CD14-positive monocyte (primary cell): ENCODE measurements at regions not wholly inside any gene's neighbourhood (a gene's known extent, or its start where the extent isn't known, plus 50 kb on each side); places are given as distances from the start of the nearest gene placed in this dataset.

Experiments used
- DNase-seq, 3 donors: peaks; one replicate each; pipeline ENCODE4 v3.0.0-alpha.2; 2011 to 2022
- H2AFZ ChIP-seq: 2 replicates; pipeline ENCODE4 v1.6.0; 2012; ENCODE audit warnings: mild to moderate bottlenecking, low read depth, low read length, inconsistent platforms; ENCODE audit not compliant: insufficient read depth, poor library complexity, severe bottlenecking
- H3K27ac ChIP-seq, 2 donors: 1 replicate in 1 of 2; 2 replicates in 1 of 2; pipeline ENCODE4 v1.5.1; 2012 to 2013; ENCODE audit warnings: low read length in 2 of 2, control low read depth in 1 of 2, inconsistent platforms in 1 of 2, low read depth in 1 of 2, mild to moderate bottlenecking in 1 of 2
- H3K27me3 ChIP-seq, 2 donors: one replicate each; pipeline versions ENCODE4 v1.6.0 to v1.6.1; 2011 to 2013; ENCODE audit warnings: low read length in 2 of 2; ENCODE audit not compliant: control insufficient read depth in 2 of 2, insufficient read depth in 2 of 2
- H3K36me3 ChIP-seq, 2 donors: replicated peaks in 1 of 2; 1 replicate in 1 of 2; 2 replicates in 1 of 2; pipeline versions ENCODE4 v1.5.1 to v1.6.1; 2012 to 2013; ENCODE audit warnings: low read length in 2 of 2, control low read depth in 1 of 2, inconsistent platforms in 1 of 2, mild to moderate bottlenecking in 1 of 2; ENCODE audit not compliant: insufficient read depth in 2 of 2, control insufficient read depth in 1 of 2
- H3K4me1 ChIP-seq, 2 donors: 1 replicate in 1 of 2; 2 replicates in 1 of 2; pipeline versions ENCODE4 v1.5.1 to v1.6.1; 2012 to 2013; ENCODE audit warnings: low read length in 2 of 2, control low read depth in 1 of 2, inconsistent platforms in 1 of 2, mild to moderate bottlenecking in 1 of 2, moderate library complexity in 1 of 2; ENCODE audit not compliant: insufficient read depth in 2 of 2, control insufficient read depth in 1 of 2
- H3K4me2 ChIP-seq: replicated peaks from 2 replicates; pipeline ENCODE3; 2012; ENCODE audit warnings: low read length, moderate library complexity, mild to moderate bottlenecking; ENCODE audit not compliant: poor library complexity, severe bottlenecking; ENCODE audit errors: extremely low read depth
- H3K4me3 ChIP-seq, 3 experiments: fragments of 200-600 bp in 1 of 3; sonication (generic) in 1 of 3; replicated peaks in 1 of 3; 1 replicate in 2 of 3; 2 replicates in 1 of 3; pipeline ENCODE4 v1.5.1; 2011 to 2013; ENCODE audit warnings: low read length in 3 of 3, mild to moderate bottlenecking in 3 of 3, control low read depth in 2 of 3, low read depth in 2 of 3, inconsistent platforms in 1 of 3, moderate library complexity in 1 of 3
- H3K79me2 ChIP-seq: 2 replicates; pipeline ENCODE4 v1.6.0; 2012; ENCODE audit warnings: mild to moderate bottlenecking, control low read depth, inconsistent platforms, low read length, moderate library complexity; ENCODE audit not compliant: insufficient read depth
- H3K9ac ChIP-seq: 2 replicates; pipeline ENCODE4 v1.6.0; 2017; ENCODE audit warnings: low read length, mild to moderate bottlenecking; ENCODE audit not compliant: insufficient read depth, poor library complexity, severe bottlenecking
- H3K9me3 ChIP-seq, 2 donors: replicated peaks in 1 of 2; 1 replicate in 1 of 2; 2 replicates in 1 of 2; pipeline versions ENCODE4 v1.5.1 to v1.6.1; 2012 to 2013; ENCODE audit warnings: low read length in 2 of 2, control low read depth in 1 of 2; ENCODE audit not compliant: control insufficient read depth in 1 of 2, insufficient read depth in 1 of 2
- H4K20me1 ChIP-seq: 2 replicates; pipeline ENCODE4 v1.6.0; 2012; ENCODE audit warnings: mild to moderate bottlenecking, low read length, control low read depth, moderate library complexity; ENCODE audit not compliant: insufficient read depth
- H3K27ac Mint-ChIP-seq, 7 donors: one replicate each; pipeline ENCODE4 v1.8.0; 2020; ENCODE audit warnings: mild to moderate bottlenecking in 7 of 7, mixed read lengths in 7 of 7, moderate library complexity in 6 of 7, inconsistent platforms in 2 of 7
- H3K27me3 Mint-ChIP-seq, 3 donors: one replicate each; pipeline ENCODE4 v1.8.0; 2021 to 2022; ENCODE audit warnings: low read depth in 3 of 3, mild to moderate bottlenecking in 3 of 3, mixed read lengths in 3 of 3, moderate library complexity in 3 of 3, inconsistent platforms in 1 of 3
- H3K36me3 Mint-ChIP-seq, 2 donors: one replicate each; pipeline ENCODE4 v1.8.0; 2020; ENCODE audit warnings: mixed read lengths in 2 of 2, inconsistent platforms in 1 of 2, mild to moderate bottlenecking in 1 of 2
- H3K4me1 Mint-ChIP-seq: one replicate; pipeline ENCODE4 v1.8.0; 2020; ENCODE audit warnings: mild to moderate bottlenecking, mixed read lengths
- H3K4me3 Mint-ChIP-seq, 2 donors: one replicate each; pipeline ENCODE4 v1.8.0; 2020; ENCODE audit warnings: mild to moderate bottlenecking in 2 of 2, mixed read lengths in 2 of 2, moderate library complexity in 1 of 2
- H3K9me3 Mint-ChIP-seq, 7 donors: one replicate each; pipeline ENCODE4 v1.8.0; 2020 to 2022; ENCODE audit warnings: mixed read lengths in 7 of 7, mild to moderate bottlenecking in 6 of 7, moderate library complexity in 6 of 7, inconsistent platforms in 2 of 7
- CTCF ChIP-seq: fragments of 200-600 bp; IDR thresholded peaks from one replicate; pipeline ENCODE4 v1.8.0; 2022; ENCODE audit warnings: antibody characterized with exemption, mild to moderate bottlenecking
- WGBS: methylation state at CpG from one replicate; pipeline ENCODE4 v1.1.5; 2013; ENCODE audit warnings: missing lambda C conversion rate; ENCODE audit not compliant: insufficient coverage; 5-methylcytosine and 5-hydroxymethylcytosine counted together
- intact Hi-C, 2 donors: fragments of 100-400 bp; cut with micrococcal nuclease; formaldehyde crosslinking; loops; one replicate each; pipeline versions ENCODE4 v1.15.0 to v1.15.1; 2023

DNA sequence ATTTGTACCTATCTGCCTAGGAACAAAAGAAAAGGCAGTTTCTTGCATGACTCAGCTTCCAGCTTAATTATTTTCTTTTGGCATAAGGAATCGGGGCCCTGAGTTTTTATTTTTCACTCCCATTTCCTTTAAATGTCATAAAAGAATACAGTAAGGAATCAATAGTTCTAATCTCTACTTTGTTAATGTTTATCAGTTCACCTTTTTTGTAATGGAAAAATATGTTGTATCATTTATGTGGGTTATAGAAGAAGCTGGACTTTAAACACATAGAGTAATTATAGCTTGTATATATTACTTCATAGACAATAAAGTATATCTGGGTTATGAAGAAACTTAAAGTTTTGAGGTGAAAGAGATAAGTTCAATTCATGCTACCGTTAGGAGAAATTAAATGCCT, 1214.8 kb upstream of the GJE1 start:
- no peaks in the 10 kb centered on the region for H3K27me3 ChIP-seq
- H3K4me3 ChIP-seq, result no peak overlapping the region
- no peaks in the 10 kb centered on the region for H3K9me3 Mint-ChIP-seq
- no peaks in the 10 kb centered on the region for H3K36me3 ChIP-seq
- H3K9ac ChIP-seq, result no peak overlapping the region
- H3K4me1 ChIP-seq, result no peaks in the 10 kb centered on the region
- H3K27ac Mint-ChIP-seq, result no peak overlapping the region
- WGBS, result no CpG with 5 or more reads among the region's 2 CpGs
- no peaks in the 10 kb centered on the region for H3K27me3 Mint-ChIP-seq
- no peaks in the 10 kb centered on the region for H3K36me3 Mint-ChIP-seq
- H3K27ac ChIP-seq, result no peak overlapping the region
- no peaks in the 10 kb centered on the region for H4K20me1 ChIP-seq
- H3K4me3 Mint-ChIP-seq, result no peak overlapping the region
- intact Hi-C loops, result no loop called here
- H3K9me3 ChIP-seq, result no peaks in the 10 kb centered on the region
- H2AFZ ChIP-seq, result no peak overlapping the region
- no peaks in the 10 kb centered on the region for H3K79me2 ChIP-seq
- DNase-seq, result no peak
- no peak for TF ChIP-seq CTCF
- H3K4me2 ChIP-seq, result no peak overlapping the region
- H3K4me1 Mint-ChIP-seq, result no peaks in the 10 kb centered on the region

DNA sequence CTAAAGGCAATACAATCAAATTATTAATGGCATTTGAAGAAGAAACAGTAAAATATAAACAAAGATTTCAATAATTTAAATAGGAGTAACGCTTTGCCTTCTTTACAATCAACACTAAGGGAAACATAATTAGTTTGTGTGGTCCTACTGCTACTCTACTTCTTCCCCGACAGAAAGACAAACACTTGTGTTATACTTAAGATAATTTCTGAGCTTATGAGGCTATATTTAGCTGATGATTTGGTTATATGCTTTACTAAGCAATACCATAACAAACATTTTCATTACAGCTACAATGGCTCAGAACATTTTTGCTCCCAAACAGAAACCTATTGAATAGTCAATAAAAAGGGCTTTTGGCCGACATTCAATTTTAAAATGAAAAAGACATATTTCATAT, 1217.2 kb upstream of the GJE1 start:
- H3K9ac ChIP-seq, result no peak overlapping the region
- no peak overlapping the region for H3K4me2 ChIP-seq
- H3K79me2 ChIP-seq, result no peaks in the 10 kb centered on the region
- H4K20me1 ChIP-seq, result no peaks in the 10 kb centered on the region
- H2AFZ ChIP-seq, result no peak overlapping the region
- H3K9me3 ChIP-seq, result no peaks in the 10 kb centered on the region
- no peaks in the 10 kb centered on the region for H3K4me1 ChIP-seq
- no peak overlapping the region for H3K4me3 ChIP-seq
- H3K9me3 Mint-ChIP-seq, result peaks cover 0 to 1% (median 0%) of the 10 kb centered on the region in 7 donors
- TF ChIP-seq CTCF, result no peak
- H3K27me3 Mint-ChIP-seq, result no peaks in the 10 kb centered on the region
- H3K4me1 Mint-ChIP-seq, result no peaks in the 10 kb centered on the region
- H3K36me3 ChIP-seq, result no peaks in the 10 kb centered on the region
- no peak overlapping the region for H3K27ac ChIP-seq
- H3K27me3 ChIP-seq, result no peaks in the 10 kb centered on the region
- intact Hi-C loops, result no loop called here
- DNase-seq, result no peak
- no peak overlapping the region for H3K27ac Mint-ChIP-seq
- no peaks in the 10 kb centered on the region for H3K36me3 Mint-ChIP-seq
- no CpG with 5 or more reads among the region's 3 CpGs for WGBS
- H3K4me3 Mint-ChIP-seq, result no peak overlapping the region
